HepG2 (cell line): ENCODE measurements at regions not wholly inside any gene's neighbourhood (a gene's known extent, or its start where the extent isn't known, plus 50 kb on each side); places are given as distances from the start of the nearest gene placed in this dataset.

Experiments used
- ATAC-seq: fragments of 200-7000 bp; cut with Tn5 transposase; 3 replicates; pipeline ENCODE4 v1.9.1; 2020; ENCODE audit warnings: mild to moderate bottlenecking, moderate library complexity
- BruUV-seq: library from RNA; stranded (reverse); fragments of 400-500 nt; replicated peaks from 2 replicates; lab custom pipeline; 2021; lab: Mats Ljungman, UMichigan
- CTCF ChIA-PET: fragments of 300-600 bp; formaldehyde crosslinking; extraction: SDS; loops from one replicate; lab custom pipeline; 2021; ENCODE audit warnings: low total read pairs, inconsistent platforms, low intra/inter-chr PET ratio; lab: Yijun Ruan, JAX
- POLR2A ChIA-PET: fragments of 350-600 bp; sonication (Branson Sonifier 250); formaldehyde crosslinking; loops from one replicate; lab custom pipeline; 2020; ENCODE audit warnings: antibody characterized with exemption, inconsistent platforms; lab: Yijun Ruan, JAX
- DNase-seq: peaks from one replicate; pipeline ENCODE4 v3.0.0-alpha.2; 2015; ENCODE audit warnings: low spot score
- FAIRE-seq: peaks from 3 replicates; lab custom pipeline; 2011; peaks lifted over from hg19 to GRCh38; lab: Jason Lieb, UNC
- H2AFZ ChIP-seq: one replicate; pipeline ENCODE4 v1.6.1; 2011; ENCODE audit warnings: low read length, inconsistent platforms
- H3K27ac ChIP-seq: fragments of 300-600 bp; 3 replicates; pipeline ENCODE4 v1.8.0; 2011; ENCODE audit warnings: mixed run types, mild to moderate bottlenecking, mixed read lengths, low read length, inconsistent platforms; ENCODE audit not compliant: insufficient read depth; ENCODE audit errors: extremely low read length
- H3K27me3 ChIP-seq, 2 experiments: fragments of 200-600 bp in 1 of 2; 2 replicates in 1 of 2; 3 replicates in 1 of 2; pipeline versions ENCODE4 v1.6.0 to v1.8.0; 2011; ENCODE audit warnings: low read length in 2 of 2, mild to moderate bottlenecking in 2 of 2, moderate library complexity in 2 of 2, inconsistent platforms in 1 of 2; ENCODE audit not compliant: insufficient read depth in 2 of 2, control insufficient read depth in 1 of 2
- H3K36me3 ChIP-seq, 2 experiments: fragments of 200-600 bp in 1 of 2; replicated peaks in 1 of 2; 2 replicates in 1 of 2; 3 replicates in 1 of 2; pipeline versions ENCODE4 v1.5.1 to v1.8.0; 2011; ENCODE audit warnings: low read length in 2 of 2, inconsistent platforms in 1 of 2; ENCODE audit not compliant: insufficient read depth in 2 of 2, control insufficient read depth in 1 of 2
- H3K4me1 ChIP-seq: 2 replicates; pipeline ENCODE4 v1.5.1; 2012; ENCODE audit warnings: low read length, inconsistent platforms; ENCODE audit not compliant: insufficient read depth
- H3K4me2 ChIP-seq: 2 replicates; pipeline ENCODE4 v1.6.0; 2011; ENCODE audit warnings: low read depth, low read length, inconsistent platforms
- H3K4me3 ChIP-seq, 3 experiments: fragments of 200-600 bp in 1 of 3; sonication (generic), shearing (Covaris generic) in 1 of 3; replicated peaks in 1 of 3; 2 replicates each; pipeline ENCODE4 v1.5.1; 2011 to 2016; ENCODE audit warnings: low read length in 3 of 3, inconsistent platforms in 2 of 3, low read depth in 2 of 3, mild to moderate bottlenecking in 2 of 3, control low read depth in 1 of 3, mixed read lengths in 1 of 3; ENCODE audit not compliant: insufficient read depth in 1 of 3
- H3K79me2 ChIP-seq: one replicate; pipeline ENCODE4 v1.6.1; 2011; ENCODE audit warnings: low read length, inconsistent platforms; ENCODE audit not compliant: insufficient read depth
- H3K9ac ChIP-seq: 2 replicates; pipeline ENCODE4 v1.6.0; 2011; ENCODE audit warnings: mild to moderate bottlenecking, low read depth, low read length, inconsistent platforms; ENCODE audit not compliant: insufficient read depth
- H3K9me3 ChIP-seq: 2 replicates; pipeline ENCODE4 v1.5.1; 2012; ENCODE audit warnings: mild to moderate bottlenecking, low read length
- H4K20me1 ChIP-seq: 2 replicates; pipeline ENCODE4 v1.6.0; 2011; ENCODE audit warnings: inconsistent platforms, mild to moderate bottlenecking, low read length, moderate library complexity; ENCODE audit not compliant: insufficient read depth
- EZH2 ChIP-seq: conservative IDR thresholded peaks from 2 replicates; pipeline ENCODE4 v1.6.1; 2012; ENCODE audit warnings: mild to moderate bottlenecking, low read depth, low read length, moderate library complexity
- HNRNPLL ChIP-seq: fragments of 200-400 bp; formaldehyde crosslinking; IDR thresholded peaks from 2 replicates; pipeline ENCODE4 v1.6.1; 2017; ENCODE audit warnings: mild to moderate bottlenecking, low read depth, low read length; ENCODE audit not compliant: poor library complexity, severe bottlenecking
- NPAS2 ChIP-seq: sonication (generic); formaldehyde crosslinking; IDR thresholded peaks from 2 replicates; pipeline ENCODE4 v1.8.0; 2022; ENCODE audit warnings: mild to moderate bottlenecking, missing genetic modification reagents, borderline replicate concordance
- NR2F2 ChIP-seq: IDR thresholded peaks from 2 replicates; pipeline ENCODE4 v1.6.1; 2012; ENCODE audit warnings: low read depth, inconsistent platforms, borderline replicate concordance
- RFXAP ChIP-seq: sonication (generic); formaldehyde crosslinking; IDR thresholded peaks from 2 replicates; pipeline ENCODE4 v1.4.0; 2020; ENCODE audit warnings: missing genetic modification reagents, borderline replicate concordance
- SMAD9 ChIP-seq: sonication (generic); formaldehyde crosslinking; IDR thresholded peaks from 2 replicates; pipeline ENCODE4 v1.5.1; 2020; ENCODE audit warnings: mild to moderate bottlenecking, missing genetic modification reagents
- SMARCC2 ChIP-seq: fragments of 450-650 bp; IDR thresholded peaks from 2 replicates; pipeline ENCODE4 v1.6.1; 2017; ENCODE audit warnings: antibody characterized with exemption, mild to moderate bottlenecking
- ZBTB38 ChIP-seq: sonication (generic); formaldehyde crosslinking; IDR thresholded peaks from 2 replicates; pipeline ENCODE4 v1.5.1; 2020; ENCODE audit warnings: mild to moderate bottlenecking, missing genetic modification reagents
- ZFY ChIP-seq: sonication (generic); formaldehyde crosslinking; IDR thresholded peaks from 2 replicates; pipeline ENCODE4 v1.4.0; 2020; ENCODE audit warnings: missing genetic modification reagents
- ZMAT5 ChIP-seq: sonication (generic); formaldehyde crosslinking; IDR thresholded peaks from 2 replicates; pipeline ENCODE4 v1.5.0; 2020; ENCODE audit warnings: mild to moderate bottlenecking, low read depth, missing genetic modification reagents, borderline replicate concordance
- ZNF331 ChIP-seq: sonication (generic); formaldehyde crosslinking; IDR thresholded peaks from 2 replicates; pipeline ENCODE4 v1.4.0; 2020; ENCODE audit warnings: missing genetic modification reagents
- ZNF749 ChIP-seq: sonication (generic); formaldehyde crosslinking; IDR thresholded peaks from 2 replicates; pipeline ENCODE4 v1.8.0; 2022; ENCODE audit warnings: mild to moderate bottlenecking, missing genetic modification reagents, moderate library complexity, borderline replicate concordance
- WGBS: methylation state at CpG from one replicate; pipeline ENCODE4 v1.1.6; 2017; ENCODE audit warnings: low lambda C conversion rate; 5-methylcytosine and 5-hydroxymethylcytosine counted together
- in situ Hi-C: cut with HindIII; loops from 2 replicates; pipeline ENCODE4 v1.10.0; 2017; ENCODE audit warnings: low pct_unique_long_range_greater_than_20kb; ENCODE audit not compliant: extremely low pct_ligation_motif_present
- intact Hi-C: fragments of 100-400 bp; cut with micrococcal nuclease; formaldehyde crosslinking; loops from one replicate; pipeline ENCODE4 v1.10.0; 2022; ENCODE audit not compliant: unreplicated experiment
- TF ChIP-seq, protein P1 (sequence below): sonication (generic); formaldehyde crosslinking; IDR thresholded peaks from 2 replicates; pipeline ENCODE4 v1.5.1; 2020; ENCODE audit warnings: mild to moderate bottlenecking, missing genetic modification reagents, moderate library complexity
- TF ChIP-seq, protein P2 (sequence below): sonication (generic); formaldehyde crosslinking; conservative IDR thresholded peaks from 2 replicates; pipeline ENCODE4 v1.8.0; 2022; ENCODE audit warnings: missing genetic modification reagents
- TF ChIP-seq, protein P3 (sequence below): fragments of 450-650 bp; IDR thresholded peaks from 2 replicates; pipeline ENCODE4 v1.6.1; 2017

GRCh38 chr5:17401470-17402288 is 96.4 kb upstream of the TAF11L2 start:
- no peaks in the 10 kb centered on the region for H4K20me1 ChIP-seq
- no peak overlapping the region for H3K4me2 ChIP-seq
- FAIRE-seq: no peak

More at GRCh38 chr5:17401470-17402288, 96.4 kb upstream of the TAF11L2 start:
- Histone ChIP-seq H2AFZ (no peak overlapping the region), H3K4me1 (peaks cover 16% of the 10 kb centered on the region), H3K9ac (no peak overlapping the region), H3K36me3 (no peaks in the 10 kb centered on the region), H3K27me3 (peaks cover 0 to 12% of the 10 kb centered on the region in 2 experiments; a peak in 1 of 5 replicates), H3K79me2 (no peaks in the 10 kb centered on the region)
- POLR2A ChIA-PET: no interaction called here
- 4% methylated on average over 9 of the region's 9 CpGs for WGBS
- intact Hi-C loops: no loop called here
- no TSS peak for BruUV-seq
- no peak for TF ChIP-seq SMAD9
- TF ChIP-seq NPAS2: no peak
- TF ChIP-seq RFXAP (CRISPR knock-in tag): no peak
- TF ChIP-seq ZNF749 (CRISPR knock-in tag): no peak
- TF ChIP-seq NR2F2: no peak
- no peak for TF ChIP-seq ZFY (CRISPR knock-in tag)
- TF ChIP-seq, protein P1, sequence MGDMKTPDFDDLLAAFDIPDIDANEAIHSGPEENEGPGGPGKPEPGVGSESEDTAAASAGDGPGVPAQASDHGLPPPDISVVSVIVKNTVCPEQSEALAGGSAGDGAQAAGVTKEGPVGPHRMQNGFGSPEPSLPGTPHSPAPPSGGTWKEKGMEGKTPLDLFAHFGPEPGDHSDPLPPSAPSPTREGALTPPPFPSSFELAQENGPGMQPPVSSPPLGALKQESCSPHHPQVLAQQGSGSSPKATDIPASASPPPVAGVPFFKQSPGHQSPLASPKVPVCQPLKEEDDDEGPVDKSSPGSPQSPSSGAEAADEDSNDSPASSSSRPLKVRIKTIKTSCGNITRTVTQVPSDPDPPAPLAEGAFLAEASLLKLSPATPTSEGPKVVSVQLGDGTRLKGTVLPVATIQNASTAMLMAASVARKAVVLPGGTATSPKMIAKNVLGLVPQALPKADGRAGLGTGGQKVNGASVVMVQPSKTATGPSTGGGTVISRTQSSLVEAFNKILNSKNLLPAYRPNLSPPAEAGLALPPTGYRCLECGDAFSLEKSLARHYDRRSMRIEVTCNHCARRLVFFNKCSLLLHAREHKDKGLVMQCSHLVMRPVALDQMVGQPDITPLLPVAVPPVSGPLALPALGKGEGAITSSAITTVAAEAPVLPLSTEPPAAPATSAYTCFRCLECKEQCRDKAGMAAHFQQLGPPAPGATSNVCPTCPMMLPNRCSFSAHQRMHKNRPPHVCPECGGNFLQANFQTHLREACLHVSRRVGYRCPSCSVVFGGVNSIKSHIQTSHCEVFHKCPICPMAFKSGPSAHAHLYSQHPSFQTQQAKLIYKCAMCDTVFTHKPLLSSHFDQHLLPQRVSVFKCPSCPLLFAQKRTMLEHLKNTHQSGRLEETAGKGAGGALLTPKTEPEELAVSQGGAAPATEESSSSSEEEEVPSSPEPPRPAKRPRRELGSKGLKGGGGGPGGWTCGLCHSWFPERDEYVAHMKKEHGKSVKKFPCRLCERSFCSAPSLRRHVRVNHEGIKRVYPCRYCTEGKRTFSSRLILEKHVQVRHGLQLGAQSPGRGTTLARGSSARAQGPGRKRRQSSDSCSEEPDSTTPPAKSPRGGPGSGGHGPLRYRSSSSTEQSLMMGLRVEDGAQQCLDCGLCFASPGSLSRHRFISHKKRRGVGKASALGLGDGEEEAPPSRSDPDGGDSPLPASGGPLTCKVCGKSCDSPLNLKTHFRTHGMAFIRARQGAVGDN: no peak
- TF ChIP-seq ZNF331 (CRISPR knock-in tag): no peak
- no peak for TF ChIP-seq EZH2
- TF ChIP-seq, protein P2, sequence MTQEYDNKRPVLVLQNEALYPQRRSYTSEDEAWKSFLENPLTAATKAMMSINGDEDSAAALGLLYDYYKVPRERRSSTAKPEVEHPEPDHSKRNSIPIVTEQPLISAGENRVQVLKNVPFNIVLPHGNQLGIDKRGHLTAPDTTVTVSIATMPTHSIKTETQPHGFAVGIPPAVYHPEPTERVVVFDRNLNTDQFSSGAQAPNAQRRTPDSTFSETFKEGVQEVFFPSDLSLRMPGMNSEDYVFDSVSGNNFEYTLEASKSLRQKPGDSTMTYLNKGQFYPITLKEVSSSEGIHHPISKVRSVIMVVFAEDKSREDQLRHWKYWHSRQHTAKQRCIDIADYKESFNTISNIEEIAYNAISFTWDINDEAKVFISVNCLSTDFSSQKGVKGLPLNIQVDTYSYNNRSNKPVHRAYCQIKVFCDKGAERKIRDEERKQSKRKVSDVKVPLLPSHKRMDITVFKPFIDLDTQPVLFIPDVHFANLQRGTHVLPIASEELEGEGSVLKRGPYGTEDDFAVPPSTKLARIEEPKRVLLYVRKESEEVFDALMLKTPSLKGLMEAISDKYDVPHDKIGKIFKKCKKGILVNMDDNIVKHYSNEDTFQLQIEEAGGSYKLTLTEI (CRISPR knock-in tag): no peak
- no peak for TF ChIP-seq ZBTB38 (CRISPR knock-in tag)
- no peak for TF ChIP-seq HNRNPLL
- TF ChIP-seq ZMAT5 (CRISPR knock-in tag): no peak
- TF ChIP-seq, protein P3, sequence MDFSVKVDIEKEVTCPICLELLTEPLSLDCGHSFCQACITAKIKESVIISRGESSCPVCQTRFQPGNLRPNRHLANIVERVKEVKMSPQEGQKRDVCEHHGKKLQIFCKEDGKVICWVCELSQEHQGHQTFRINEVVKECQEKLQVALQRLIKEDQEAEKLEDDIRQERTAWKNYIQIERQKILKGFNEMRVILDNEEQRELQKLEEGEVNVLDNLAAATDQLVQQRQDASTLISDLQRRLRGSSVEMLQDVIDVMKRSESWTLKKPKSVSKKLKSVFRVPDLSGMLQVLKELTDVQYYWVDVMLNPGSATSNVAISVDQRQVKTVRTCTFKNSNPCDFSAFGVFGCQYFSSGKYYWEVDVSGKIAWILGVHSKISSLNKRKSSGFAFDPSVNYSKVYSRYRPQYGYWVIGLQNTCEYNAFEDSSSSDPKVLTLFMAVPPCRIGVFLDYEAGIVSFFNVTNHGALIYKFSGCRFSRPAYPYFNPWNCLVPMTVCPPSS: no peak
- TF ChIP-seq SMARCC2: no peak
- TF ChIP-seq, all 625 proteins: peak for 0
- Histone ChIP-seq H3K4me3 (no peak overlapping the region), H3K9me3 (no peaks in the 10 kb centered on the region), H3K27ac (no peak overlapping the region)
- ATAC-seq (no peak; the same call in 2 of the 3 replicates), DNase-seq (no peak)
- in situ Hi-C loops: no loop called here
- CTCF ChIA-PET: no interaction called here
